ENCODE measurements at regions not wholly inside any gene's neighbourhood (a gene's known extent, or its start where the extent isn't known, plus 50 kb on each side); places are given as distances from the start of the nearest gene placed in this dataset.

DNA sequence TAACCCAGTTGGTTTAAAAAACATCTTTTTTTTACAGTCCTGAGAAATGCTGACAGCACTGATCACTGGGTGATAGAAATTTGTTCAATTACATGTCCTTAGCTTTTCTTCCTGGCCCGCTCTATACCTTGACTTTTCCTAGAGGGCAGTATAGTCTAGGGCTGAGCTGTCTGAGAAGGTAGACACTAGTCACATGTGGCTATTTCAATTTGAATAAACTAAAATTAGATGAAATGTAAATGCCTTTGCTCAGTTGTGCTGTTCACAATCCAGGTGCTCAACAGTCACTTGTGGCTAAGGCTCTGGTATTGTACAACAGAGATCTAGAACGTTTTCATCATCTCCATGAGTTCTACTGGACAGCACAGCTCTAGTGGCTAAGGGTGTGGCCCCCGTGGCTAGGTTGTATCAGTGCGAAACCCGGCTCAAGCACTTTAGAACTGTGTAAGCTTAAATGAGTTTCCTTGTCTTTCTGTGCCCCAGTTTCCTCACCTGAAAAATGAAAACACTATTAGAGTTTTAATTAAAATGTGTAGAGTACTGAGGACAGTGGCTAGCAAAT, 111.6 kb upstream of the WDR17 start:
- peak overlapping the region in 1 of 4 donors; percentile 33 for H3K27ac ChIP-seq
- no peak overlapping the region for H3K4me3 ChIP-seq
- no peaks in the 10 kb centered on the region for H3K36me3 ChIP-seq
- 74 to 81% methylated on average over 5 of the region's 5 CpGs for WGBS, 2 donors
- intact Hi-C loops (cut with DNase I) = no loop called here
- H3K9me3 ChIP-seq = no peaks in the 10 kb centered on the region
- H3K4me1 ChIP-seq = peaks cover 0 to 6% (median 0%) of the 10 kb centered on the region in 4 donors
- H3K27me3 ChIP-seq = no peaks in the 10 kb centered on the region
- TF ChIP-seq EP300 (IDR thresholded peaks at IDR 0.05) (no peak), POLR2A (IDR thresholded peaks at IDR 0.05) (no peak), POLR2AphosphoS5 (IDR thresholded peaks at IDR 0.05) (no peak)
- TF ChIP-seq, protein P1, sequence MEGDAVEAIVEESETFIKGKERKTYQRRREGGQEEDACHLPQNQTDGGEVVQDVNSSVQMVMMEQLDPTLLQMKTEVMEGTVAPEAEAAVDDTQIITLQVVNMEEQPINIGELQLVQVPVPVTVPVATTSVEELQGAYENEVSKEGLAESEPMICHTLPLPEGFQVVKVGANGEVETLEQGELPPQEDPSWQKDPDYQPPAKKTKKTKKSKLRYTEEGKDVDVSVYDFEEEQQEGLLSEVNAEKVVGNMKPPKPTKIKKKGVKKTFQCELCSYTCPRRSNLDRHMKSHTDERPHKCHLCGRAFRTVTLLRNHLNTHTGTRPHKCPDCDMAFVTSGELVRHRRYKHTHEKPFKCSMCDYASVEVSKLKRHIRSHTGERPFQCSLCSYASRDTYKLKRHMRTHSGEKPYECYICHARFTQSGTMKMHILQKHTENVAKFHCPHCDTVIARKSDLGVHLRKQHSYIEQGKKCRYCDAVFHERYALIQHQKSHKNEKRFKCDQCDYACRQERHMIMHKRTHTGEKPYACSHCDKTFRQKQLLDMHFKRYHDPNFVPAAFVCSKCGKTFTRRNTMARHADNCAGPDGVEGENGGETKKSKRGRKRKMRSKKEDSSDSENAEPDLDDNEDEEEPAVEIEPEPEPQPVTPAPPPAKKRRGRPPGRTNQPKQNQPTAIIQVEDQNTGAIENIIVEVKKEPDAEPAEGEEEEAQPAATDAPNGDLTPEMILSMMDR (IDR thresholded peaks at IDR 0.05) = no peak
- DNase-seq = no peak

- DNase-seq = no peak
- H3K4me1 ChIP-seq = peaks cover 0 to 6% (median 0%) of the 10 kb centered on the region in 4 donors
- H3K27me3 ChIP-seq = no peaks in the 10 kb centered on the region
- peak overlapping the region in 2 of 4 donors; percentile 4 to 33 for H3K27ac ChIP-seq
- TF ChIP-seq, protein P1 (IDR thresholded peaks at IDR 0.05) = no peak
- TF ChIP-seq POLR2A (IDR thresholded peaks at IDR 0.05) = no peak
- no peak for TF ChIP-seq EP300 (IDR thresholded peaks at IDR 0.05)
- TF ChIP-seq POLR2AphosphoS5 (IDR thresholded peaks at IDR 0.05) = no peak
- H3K9me3 ChIP-seq = no peaks in the 10 kb centered on the region
- intact Hi-C loops (cut with DNase I) = no loop called here
- H3K36me3 ChIP-seq = no peaks in the 10 kb centered on the region
- 84 to 91% methylated on average over 3 of the region's 3 CpGs for WGBS, 2 donors
- no peak overlapping the region for H3K4me3 ChIP-seq
These were observed 111.0 kb upstream of the WDR17 start for GRCh38 chr4:175954685-175955084.

DNA sequence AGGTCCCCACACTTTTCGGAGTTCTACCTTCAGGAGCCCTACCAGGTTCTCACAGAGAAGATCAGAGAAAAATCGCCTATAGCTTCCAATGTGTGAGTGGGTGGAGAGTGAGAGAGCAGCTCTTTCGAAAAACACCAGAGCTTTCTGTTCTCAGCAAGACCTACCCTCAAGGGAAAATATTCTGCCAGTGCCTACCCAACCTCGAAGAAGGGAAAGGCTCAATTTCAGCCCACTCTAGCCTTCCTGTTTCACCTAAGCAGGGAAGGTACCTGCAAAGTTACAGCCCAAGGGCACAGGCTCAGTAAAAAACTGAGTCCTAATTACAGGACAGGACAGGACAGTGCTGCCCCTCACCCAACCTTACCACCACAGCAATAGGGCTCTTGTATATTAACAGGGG, 104.0 kb upstream of the WDR17 start:
- TF ChIP-seq, protein P1 (IDR thresholded peaks at IDR 0.05) = no peak
- TF ChIP-seq POLR2AphosphoS5 (IDR thresholded peaks at IDR 0.05) (no peak), EP300 (IDR thresholded peaks at IDR 0.05) (no peak), POLR2A (IDR thresholded peaks at IDR 0.05) (no peak)
- WGBS, 2 donors = 70 to 72% methylated on average over 4 of the region's 4 CpGs
- Histone ChIP-seq H3K27me3 (no peaks in the 10 kb centered on the region), H3K4me3 (no peak overlapping the region), H3K36me3 (no peaks in the 10 kb centered on the region), H3K9me3 (no peaks in the 10 kb centered on the region), H3K27ac (no peak overlapping the region), H3K4me1 (no peaks in the 10 kb centered on the region)
- DNase-seq = no peak
- intact Hi-C loops (cut with DNase I) = no loop called here

DNA sequence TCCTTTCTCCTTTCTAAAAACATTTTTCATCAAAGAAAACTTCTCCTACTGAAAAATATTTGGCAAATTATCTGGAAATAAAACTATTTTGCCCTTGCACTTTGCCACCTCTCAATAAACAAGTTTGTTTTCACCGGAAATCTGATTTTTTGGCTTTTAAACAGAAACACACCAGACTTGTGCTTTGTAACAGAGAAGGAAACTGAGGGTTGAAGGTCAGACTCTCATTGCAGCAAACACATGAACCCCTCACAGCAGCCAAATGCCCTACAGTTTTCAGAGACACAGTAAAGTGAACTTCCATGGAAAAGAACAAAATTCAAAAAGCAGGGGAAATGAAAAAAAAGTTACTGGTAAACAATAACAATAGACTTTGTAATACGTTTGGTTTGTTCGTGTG, 95.6 kb upstream of the WDR17 start:
- TF ChIP-seq POLR2A (IDR thresholded peaks at IDR 0.05) (no peak), POLR2AphosphoS5 (IDR thresholded peaks at IDR 0.05) (no peak), EP300 (IDR thresholded peaks at IDR 0.05) (no peak)
- TF ChIP-seq, protein P1 (IDR thresholded peaks at IDR 0.05) = no peak
- Histone ChIP-seq H3K9me3 (no peaks in the 10 kb centered on the region), H3K36me3 (no peaks in the 10 kb centered on the region), H3K27ac (peak overlapping the region; percentile 75 to 82 (median 78)), H3K27me3 (no peaks in the 10 kb centered on the region), H3K4me1 (peaks cover 0 to 31% (median 11%) of the 10 kb centered on the region in 4 donors), H3K4me3 (peak overlapping the region in 2 of 4 donors; percentile 32 to 44)
- no peak for DNase-seq
- intact Hi-C loops (cut with DNase I) = loop anchor here (2.0 kb wide), 1 partner anchor 31 kb away; no protein-coding TSS in a partner anchor
- 58 to 67% methylated on average over 3 of the region's 3 CpGs for WGBS, 2 donors

- whole genome bisulfite sequencing, 2 donors = 68% methylated on average over 8 of the region's 8 CpGs
- peak; percentile 65 for DNase-seq
- Histone ChIP-seq H3K27ac (peak overlapping the region; percentile 75 to 82 (median 78)), H3K27me3 (no peaks in the 10 kb centered on the region), H3K9me3 (no peaks in the 10 kb centered on the region), H3K36me3 (no peaks in the 10 kb centered on the region), H3K4me3 (peak overlapping the region; percentile 17 to 44 (median 32)), H3K4me1 (peaks cover 0 to 35% (median 12%) of the 10 kb centered on the region in 4 donors)
- TF ChIP-seq EP300 (IDR thresholded peaks at IDR 0.05) (no peak), POLR2AphosphoS5 (IDR thresholded peaks at IDR 0.05) (peak in 1 of 4 donors; percentile 12), POLR2A (IDR thresholded peaks at IDR 0.05) (no peak)
- TF ChIP-seq, protein P1 (IDR thresholded peaks at IDR 0.05) = no peak
- intact Hi-C loops (cut with DNase I) = loop anchor here (2.0 kb wide), 1 partner anchor 30 kb away; no protein-coding TSS in a partner anchor
These were observed 94.9 kb upstream of the WDR17 start for GRCh38 chr4:175970724-175971123.

Data from sigmoid colon (tissue), 6 donors.